ENCODE measurements at regions not wholly inside any gene's neighbourhood (a gene's known extent, or its start where the extent isn't known, plus 50 kb on each side); places are given as distances from the start of the nearest gene placed in this dataset.

DNA sequence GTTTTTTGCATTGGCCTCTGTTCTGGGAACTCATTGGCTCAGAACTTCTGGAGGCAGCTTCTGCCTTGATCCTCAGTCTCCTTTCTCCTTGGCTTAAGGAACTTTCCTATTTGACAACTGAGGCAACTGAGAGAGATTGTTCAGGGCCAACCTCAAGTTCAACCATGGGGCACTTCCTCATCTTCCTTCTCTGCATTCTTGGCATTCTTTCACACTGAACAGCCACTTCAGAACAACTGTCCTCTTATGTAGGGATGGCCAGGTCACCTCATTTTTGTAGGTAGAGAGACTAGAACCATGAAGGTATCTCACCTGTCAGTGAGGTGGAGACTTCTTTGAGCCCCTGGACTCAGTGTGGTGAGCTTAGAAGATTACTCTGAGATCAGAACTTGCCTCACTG, 63.0 kb upstream of the NRXN3 start:
- no peak for TF ChIP-seq CTCF (conservative IDR thresholded peaks at IDR 0.05)
- TF ChIP-seq ZFX (IDR thresholded peaks at IDR 0.05) = no peak
